Testis (tissue), 2 donors: ENCODE measurements at regions not wholly inside any gene's neighbourhood (a gene's known extent, or its start where the extent isn't known, plus 50 kb on each side); places are given as distances from the start of the nearest gene placed in this dataset.

Experiments used
- DNase-seq: peaks from one replicate; pipeline ENCODE4 v3.0.0-alpha.2; 2019
- H3K27ac ChIP-seq, 2 donors: fragments of 200-600 bp; sonication (generic); one replicate each; pipeline ENCODE4 v1.5.1; 2019
- H3K27me3 ChIP-seq: fragments of 200-600 bp; sonication (generic); one replicate; pipeline ENCODE4 v1.5.1; 2019
- H3K36me3 ChIP-seq: fragments of 200-600 bp; sonication (generic); one replicate; pipeline ENCODE4 v1.5.1; 2017; ENCODE audit warnings: low read depth; ENCODE audit errors: missing control alignments
- H3K4me1 ChIP-seq: fragments of 200-600 bp; sonication (generic); one replicate; pipeline ENCODE4 v1.5.1; 2019
- H3K4me3 ChIP-seq, 2 donors: fragments of 200-600 bp; sonication (generic); one replicate each; pipeline ENCODE4 v1.5.1; 2017 to 2019
- H3K9me3 ChIP-seq: fragments of 200-600 bp; sonication (generic); one replicate; pipeline ENCODE4 v1.5.1; 2017
- CTCF ChIP-seq, 3 experiments: fragments of 450-650 bp in 2 of 3; fragments of 200-600 bp in 1 of 3; sonication (generic) in 1 of 3; IDR thresholded peaks; one replicate each; pipeline ENCODE4 v1.5.1; 2016 to 2019; ENCODE audit warnings: antibody characterized with exemption in 3 of 3, mild to moderate bottlenecking in 2 of 3, moderate library complexity in 1 of 3
- POLR2A ChIP-seq: fragments of 450-650 bp; IDR thresholded peaks from one replicate; pipeline ENCODE4 v1.6.1; 2017; ENCODE audit warnings: antibody characterized with exemption, mild to moderate bottlenecking, moderate library complexity
- WGBS, 2 donors: methylation state at CpG; one replicate each; pipeline ENCODE4 v1.1.5; 2018; 5-methylcytosine and 5-hydroxymethylcytosine counted together
- intact Hi-C: fragments of 100-400 bp; cut with DNase I; formaldehyde crosslinking; loops from one replicate; pipeline ENCODE4 v1.15.1; 2023; ENCODE audit warnings: low total_unique reads

- Histone ChIP-seq H3K27me3 (no peaks in the 10 kb centered on the region), H3K4me1 (no peaks in the 10 kb centered on the region), H3K27ac (no peak overlapping the region), H3K9me3 (no peaks in the 10 kb centered on the region), H3K36me3 (no peaks in the 10 kb centered on the region), H3K4me3 (no peak overlapping the region)
- TF ChIP-seq CTCF (IDR thresholded peaks at IDR 0.05) (no peak), POLR2A (no peak)
- DNase-seq: peak; percentile 41
- intact Hi-C loops: no loop called here
- 78 to 84% methylated on average over 5 of the region's 5 CpGs for WGBS, 2 donors
Measured at GRCh38 chr12:75953312-75953906, 78.2 kb downstream of the PHLDA1 start.

GRCh38 chr12:75951399-75952278 is 79.9 kb downstream of the PHLDA1 start:
- intact Hi-C loops: no loop called here
- H3K27ac ChIP-seq: no peak overlapping the region
- no peaks in the 10 kb centered on the region for H3K36me3 ChIP-seq
- DNase-seq: no peak
- 60 to 69% methylated on average over 4 of the region's 4 CpGs for WGBS, 2 donors
- H3K4me1 ChIP-seq: no peaks in the 10 kb centered on the region
- no peaks in the 10 kb centered on the region for H3K9me3 ChIP-seq
- TF ChIP-seq CTCF (IDR thresholded peaks at IDR 0.05) (no peak), POLR2A (no peak)
- H3K27me3 ChIP-seq: no peaks in the 10 kb centered on the region
- H3K4me3 ChIP-seq: no peak overlapping the region

- DNase-seq: no peak
- Histone ChIP-seq H3K4me3 (no peak overlapping the region), H3K9me3 (no peaks in the 10 kb centered on the region), H3K27ac (no peak overlapping the region), H3K27me3 (no peaks in the 10 kb centered on the region), H3K36me3 (no peaks in the 10 kb centered on the region), H3K4me1 (no peaks in the 10 kb centered on the region)
- TF ChIP-seq CTCF (IDR thresholded peaks at IDR 0.05): no peak
- no peak for TF ChIP-seq POLR2A
- 85 to 88% methylated on average over 4 of the region's 4 CpGs for WGBS, 2 donors
- intact Hi-C loops: no loop called here
Measured at GRCh38 chr12:75947156-75947723, 84.3 kb downstream of the PHLDA1 start.

GRCh38 chr12:75945581-75945980 is 86.0 kb downstream of the PHLDA1 start:
- no peak for DNase-seq
- intact Hi-C loops: no loop called here

More at GRCh38 chr12:75945581-75945980, 86.0 kb downstream of the PHLDA1 start:
- Histone ChIP-seq H3K27ac (no peak overlapping the region), H3K4me1 (no peaks in the 10 kb centered on the region), H3K36me3 (no peaks in the 10 kb centered on the region), H3K27me3 (no peaks in the 10 kb centered on the region), H3K4me3 (no peak overlapping the region), H3K9me3 (no peaks in the 10 kb centered on the region)
- 92 to 94% methylated on average over 4 of the region's 4 CpGs for WGBS, 2 donors
- TF ChIP-seq POLR2A: no peak
- TF ChIP-seq CTCF (IDR thresholded peaks at IDR 0.05): no peak
